ENCODE measurements at regions not wholly inside any gene's neighbourhood (a gene's known extent, or its start where the extent isn't known, plus 50 kb on each side); places are given as distances from the start of the nearest gene placed in this dataset.

- TF ChIP-seq REST (IDR thresholded peaks at IDR 0.05; ENCODE audit: insufficient read depth in 1 of 2, low read depth in 2 of 2, low read length in 2 of 2), result no peak
- TF ChIP-seq SIN3A (IDR thresholded peaks at IDR 0.05; ENCODE audit: borderline replicate concordance, insufficient read depth, low read length), result no peak
- TF ChIP-seq POLR2AphosphoS5 (IDR thresholded peaks at IDR 0.05; ENCODE audit: low read depth, low read length), result no peak
- no peak for TF ChIP-seq TAF1 (IDR thresholded peaks at IDR 0.05; ENCODE audit: borderline replicate concordance, insufficient read depth, low read length)
- no peak for TF ChIP-seq FOXP2 (optimal IDR thresholded peaks at IDR 0.05; ENCODE audit: borderline replicate concordance, extremely low read depth, extremely low read length, insufficient read depth)
Observed at GRCh38 chr5:146959360-146959759, 80.8 kb upstream of the PPP2R2B start.

DNA sequence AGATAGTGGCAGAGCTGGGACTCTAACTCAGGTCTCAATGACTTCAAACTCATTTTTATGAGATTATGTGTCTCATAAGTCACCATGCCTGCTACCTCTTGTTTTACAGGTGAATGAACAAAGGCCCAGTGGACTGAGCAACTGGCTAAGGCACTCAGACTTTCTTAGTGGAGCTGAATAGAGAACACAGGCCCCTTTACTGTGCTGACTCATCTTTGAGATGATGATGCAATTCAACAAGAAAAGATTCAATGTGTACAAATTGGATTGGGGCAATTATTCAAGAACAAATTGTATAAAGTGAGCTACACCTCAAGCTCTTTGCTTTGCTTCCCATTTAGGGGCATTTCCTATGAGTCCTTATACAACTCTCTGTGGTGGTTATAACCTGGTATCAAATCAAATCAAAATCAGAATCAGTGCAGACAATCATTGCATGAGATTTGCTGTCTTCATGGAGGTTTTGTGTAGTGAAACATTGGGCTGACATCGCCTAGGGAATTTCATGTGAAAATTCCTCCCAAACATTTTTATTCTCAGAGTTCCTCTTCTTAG lies 84.3 kb upstream of the PPP2R2B start:
- TF ChIP-seq REST (IDR thresholded peaks at IDR 0.05; ENCODE audit: insufficient read depth in 1 of 2, low read depth in 2 of 2, low read length in 2 of 2) (no peak), FOXP2 (optimal IDR thresholded peaks at IDR 0.05; ENCODE audit: borderline replicate concordance, extremely low read depth, extremely low read length, insufficient read depth) (no peak), TAF1 (IDR thresholded peaks at IDR 0.05; ENCODE audit: borderline replicate concordance, insufficient read depth, low read length) (no peak), SIN3A (IDR thresholded peaks at IDR 0.05; ENCODE audit: borderline replicate concordance, insufficient read depth, low read length) (no peak), POLR2AphosphoS5 (IDR thresholded peaks at IDR 0.05; ENCODE audit: low read depth, low read length) (no peak)

DNA sequence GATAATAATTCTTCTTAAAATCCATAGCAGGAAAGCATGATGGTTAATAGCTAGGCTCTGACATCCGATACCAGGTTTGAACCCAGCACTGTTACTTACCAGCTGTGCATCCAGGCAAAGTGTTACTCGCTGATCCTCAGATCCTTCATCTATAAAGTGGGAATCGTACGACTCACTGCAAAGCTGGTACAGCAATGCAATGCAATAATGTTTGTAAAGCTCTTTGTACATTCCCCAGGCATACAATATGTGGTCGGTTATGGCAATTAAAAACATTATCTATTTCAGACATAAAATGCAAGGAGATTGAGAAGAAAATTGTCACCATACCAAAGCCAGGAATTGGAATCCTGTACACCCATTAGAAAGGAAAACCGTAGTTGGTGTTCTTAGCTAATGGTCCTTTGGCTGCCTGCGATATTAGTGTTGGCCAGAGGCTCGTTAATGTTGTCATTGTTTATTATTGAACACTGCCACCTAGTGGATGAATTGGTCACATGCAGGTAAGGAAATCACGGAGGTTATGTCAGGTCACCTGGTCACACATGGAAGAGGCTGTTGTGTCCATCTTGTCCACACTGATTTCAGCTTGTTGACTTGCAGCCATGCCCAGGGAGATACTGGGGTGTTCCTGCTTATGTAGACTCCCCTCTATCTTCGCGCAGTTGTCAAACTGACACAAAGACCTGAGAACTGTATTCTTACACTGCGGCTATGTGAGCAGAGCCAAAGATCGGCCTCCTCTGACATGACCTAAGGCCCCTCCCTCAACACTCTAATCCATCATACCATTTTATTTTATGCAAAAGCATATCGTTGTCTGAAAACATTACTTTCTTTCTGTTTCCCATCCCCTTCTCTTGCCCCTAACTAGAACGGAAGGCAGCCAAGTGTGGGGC lies 87.5 kb upstream of the PPP2R2B start:
- TF ChIP-seq FOXP2 (optimal IDR thresholded peaks at IDR 0.05; ENCODE audit: borderline replicate concordance, extremely low read depth, extremely low read length, insufficient read depth) (no peak), REST (IDR thresholded peaks at IDR 0.05; ENCODE audit: insufficient read depth in 1 of 2, low read depth in 2 of 2, low read length in 2 of 2) (0 out of 4 replicates have a peak, but pooled peaks of 1 of the 2 experiments have one; percentile 10)

GRCh38 chr5:146967646-146968045 lies 89.1 kb upstream of the PPP2R2B start:
- TF ChIP-seq TAF1 (IDR thresholded peaks at IDR 0.05; ENCODE audit: borderline replicate concordance, insufficient read depth, low read length) (no peak), SIN3A (IDR thresholded peaks at IDR 0.05; ENCODE audit: borderline replicate concordance, insufficient read depth, low read length) (no peak), FOXP2 (optimal IDR thresholded peaks at IDR 0.05; ENCODE audit: borderline replicate concordance, extremely low read depth, extremely low read length, insufficient read depth) (no peak), REST (IDR thresholded peaks at IDR 0.05; ENCODE audit: insufficient read depth in 1 of 2, low read depth in 2 of 2, low read length in 2 of 2) (no peak), POLR2AphosphoS5 (IDR thresholded peaks at IDR 0.05; ENCODE audit: low read depth, low read length) (no peak)

All from PFSK-1 (cell line).